K562 (cell line): ENCODE measurements at regions not wholly inside any gene's neighbourhood (a gene's known extent, or its start where the extent isn't known, plus 50 kb on each side); places are given as distances from the start of the nearest gene placed in this dataset.

Experiments
- ATAC-seq: fragments of 200-7000 bp; cut with Tn5 transposase; 3 replicates; pipeline ENCODE4 v1.9.1; 2020; ENCODE audit warnings: moderate library complexity
- BruUV-seq: library from RNA; stranded (reverse); fragments of 400-500 nt; replicated peaks from 2 replicates; lab custom pipeline; 2021; lab: Mats Ljungman, UMichigan
- CTCF ChIA-PET: fragments of 300-600 bp; formaldehyde crosslinking; extraction: SDS; loops from one replicate; lab custom pipeline; 2021; ENCODE audit warnings: low intra/inter-chr PET ratio; lab: Yijun Ruan, JAX
- POLR2A ChIA-PET: fragments of 300-600, 350-650 bp; sonication (Branson Sonifier 250); formaldehyde crosslinking; extraction: SDS; loops from one replicate; lab custom pipeline; 2021; ENCODE audit warnings: antibody characterized with exemption, inconsistent platforms; lab: Yijun Ruan, JAX
- DNase-seq, 4 experiments: peaks; one replicate each; pipeline versions ENCODE4 v3.0.0 to v3.0.0-alpha.2; 2011 to 2018; ENCODE audit warnings: low spot score in 3 of 4, mixed read lengths in 3 of 4; ENCODE audit errors: extremely low read depth in 1 of 4
- FAIRE-seq: peaks from 2 replicates; lab custom pipeline; 2011; peaks lifted over from hg19 to GRCh38; lab: Jason Lieb, UNC
- H2AFZ ChIP-seq: 2 replicates; pipeline ENCODE4 v1.6.0; 2011; ENCODE audit warnings: low read depth, low read length, control low read depth, inconsistent platforms
- H3K27ac ChIP-seq: fragments of 200-600 bp; 3 replicates; pipeline ENCODE4 v1.8.0; 2011; ENCODE audit warnings: low read depth, mild to moderate bottlenecking, control low read depth, inconsistent platforms, low read length, moderate library complexity, mixed read lengths; ENCODE audit errors: extremely low read depth
- H3K27me3 ChIP-seq, 2 experiments: fragments of 300-600 bp in 1 of 2; 2 replicates in 1 of 2; 3 replicates in 1 of 2; pipeline versions ENCODE4 v1.6.0 to v1.8.0; 2011; ENCODE audit warnings: inconsistent platforms in 2 of 2, low read length in 2 of 2, mild to moderate bottlenecking in 1 of 2, mixed read lengths in 1 of 2, moderate library complexity in 1 of 2; ENCODE audit not compliant: control insufficient read depth in 2 of 2, insufficient read depth in 2 of 2
- H3K36me3 ChIP-seq: fragments of 300-600 bp; 3 replicates; pipeline ENCODE4 v1.8.0; 2011; ENCODE audit warnings: mild to moderate bottlenecking, low read length, inconsistent platforms; ENCODE audit not compliant: control insufficient read depth, insufficient read depth
- H3K4me1 ChIP-seq, 2 experiments: fragments of 200-600 bp in 1 of 2; replicated peaks in 1 of 2; 2 replicates in 1 of 2; 3 replicates in 1 of 2; pipeline versions ENCODE4 v1.5.1 to v1.8.0; 2011; ENCODE audit warnings: inconsistent platforms in 2 of 2, low read length in 2 of 2, mild to moderate bottlenecking in 1 of 2, mixed read lengths in 1 of 2, moderate library complexity in 1 of 2; ENCODE audit not compliant: control insufficient read depth in 2 of 2, insufficient read depth in 2 of 2
- H3K4me2 ChIP-seq: 2 replicates; pipeline ENCODE4 v1.6.1; 2011; ENCODE audit warnings: low read length, control low read depth, inconsistent platforms, mixed read lengths; ENCODE audit not compliant: insufficient read depth
- H3K4me3 ChIP-seq: fragments of 200-600 bp; sonication (generic), shearing (Covaris generic); 2 replicates; pipeline ENCODE4 v1.5.1; 2016; ENCODE audit warnings: control low read depth, inconsistent platforms
- H3K79me2 ChIP-seq: fragments of 200-600 bp; 3 replicates; pipeline ENCODE4 v1.8.0; 2011; ENCODE audit warnings: low read length, inconsistent platforms; ENCODE audit not compliant: control insufficient read depth, insufficient read depth
- H3K9ac ChIP-seq, 2 experiments: 2 replicates each; pipeline versions ENCODE4 v1.6.0 to v1.6.1; 2011; ENCODE audit warnings: low read depth in 2 of 2, low read length in 2 of 2, control low read depth in 1 of 2, inconsistent platforms in 1 of 2, mild to moderate bottlenecking in 1 of 2, mixed read lengths in 1 of 2; ENCODE audit not compliant: insufficient read depth in 1 of 2
- H3K9me1 ChIP-seq: one replicate; pipeline ENCODE4 v1.6.0; 2011; ENCODE audit warnings: inconsistent platforms, mild to moderate bottlenecking, low read length, moderate library complexity; ENCODE audit not compliant: control insufficient read depth, insufficient read depth
- H3K9me3 ChIP-seq: replicated peaks from 2 replicates; pipeline ENCODE4 v1.5.1; 2011; ENCODE audit warnings: low read depth, low read length, inconsistent platforms; ENCODE audit not compliant: control insufficient read depth, insufficient read depth
- H4K20me1 ChIP-seq: replicated peaks from 2 replicates; pipeline ENCODE4 v1.6.1; 2011; ENCODE audit warnings: low read length, inconsistent platforms, mixed read lengths; ENCODE audit not compliant: control insufficient read depth, insufficient read depth
- HEY1 ChIP-seq: fragments of 250-450 bp; sonication (Bioruptor Pico); IDR thresholded peaks from 2 replicates; pipeline ENCODE4 v1.5.0; 2020; ENCODE audit warnings: mild to moderate bottlenecking, moderate library complexity, borderline replicate concordance
- MAZ ChIP-seq, 2 experiments: fragments of 450-650 bp in 1 of 2; sonication (generic) in 1 of 2; formaldehyde crosslinking; IDR thresholded peaks in 1 of 2; conservative IDR thresholded peaks in 1 of 2; 2 replicates each; pipeline versions ENCODE4 v1.4.0 to v1.5.0; 2020; ENCODE audit warnings: mild to moderate bottlenecking in 1 of 2, missing genetic modification reagents in 1 of 2
- RFX5 ChIP-seq: IDR thresholded peaks from 2 replicates; pipeline ENCODE4 v1.6.1; 2011; ENCODE audit warnings: low read depth, mild to moderate bottlenecking, improper control_type of control experiment, low read length
- SRSF7 ChIP-seq: fragments of 200-400 bp; formaldehyde crosslinking; optimal IDR thresholded peaks from 2 replicates; pipeline ENCODE3; 2017; ENCODE audit warnings: mild to moderate bottlenecking, low read depth, low read length
- WGBS: fragments of 100-300 bp; shearing (Covaris generic); methylation state at CpG from one replicate; pipeline ENCODE4 v1.1.6; 2016; ENCODE audit warnings: low coverage, mixed read lengths; ENCODE audit not compliant: insufficient coverage; ENCODE audit errors: missing lambda C conversion rate; 5-methylcytosine and 5-hydroxymethylcytosine counted together
- in situ Hi-C: fragments of 300-500 bp; cut with MboI; formaldehyde crosslinking; loops from 4 replicates; pipeline ENCODE4 v1.15.0; 2018; ENCODE audit warnings: inconsistent platforms, mixed read lengths
- intact Hi-C: fragments of 100-400 bp; cut with micrococcal nuclease; formaldehyde crosslinking; loops from 2 replicates; pipeline ENCODE4 v1.14.2; 2022
- TF ChIP-seq, protein P1 (sequence below): fragments of 450-650 bp; IDR thresholded peaks from 2 replicates; pipeline ENCODE4 v1.6.1; 2017; ENCODE audit warnings: antibody characterized with exemption, mild to moderate bottlenecking

- no peaks in the 10 kb centered on the region for H3K79me2 ChIP-seq
- no peak overlapping the region for H3K4me2 ChIP-seq
- H3K36me3 ChIP-seq: no peaks in the 10 kb centered on the region
- no peaks in the 10 kb centered on the region for H3K27me3 ChIP-seq
- CTCF ChIA-PET: no interaction called here
- intact Hi-C loops (no loop called here), in situ Hi-C loops (no loop called here)
- BruUV-seq: no TSS peak
- no peaks in the 10 kb centered on the region for H4K20me1 ChIP-seq
- no peak overlapping the region for H2AFZ ChIP-seq
- TF ChIP-seq MAZ (CRISPR knock-in tag; conservative IDR thresholded peaks at IDR 0.05 in 1 of 2, IDR thresholded peaks at IDR 0.05 in 1 of 2) (no peak), SRSF7 (no peak), HEY1 (no peak), RFX5 (no peak)
- TF ChIP-seq, protein P1, sequence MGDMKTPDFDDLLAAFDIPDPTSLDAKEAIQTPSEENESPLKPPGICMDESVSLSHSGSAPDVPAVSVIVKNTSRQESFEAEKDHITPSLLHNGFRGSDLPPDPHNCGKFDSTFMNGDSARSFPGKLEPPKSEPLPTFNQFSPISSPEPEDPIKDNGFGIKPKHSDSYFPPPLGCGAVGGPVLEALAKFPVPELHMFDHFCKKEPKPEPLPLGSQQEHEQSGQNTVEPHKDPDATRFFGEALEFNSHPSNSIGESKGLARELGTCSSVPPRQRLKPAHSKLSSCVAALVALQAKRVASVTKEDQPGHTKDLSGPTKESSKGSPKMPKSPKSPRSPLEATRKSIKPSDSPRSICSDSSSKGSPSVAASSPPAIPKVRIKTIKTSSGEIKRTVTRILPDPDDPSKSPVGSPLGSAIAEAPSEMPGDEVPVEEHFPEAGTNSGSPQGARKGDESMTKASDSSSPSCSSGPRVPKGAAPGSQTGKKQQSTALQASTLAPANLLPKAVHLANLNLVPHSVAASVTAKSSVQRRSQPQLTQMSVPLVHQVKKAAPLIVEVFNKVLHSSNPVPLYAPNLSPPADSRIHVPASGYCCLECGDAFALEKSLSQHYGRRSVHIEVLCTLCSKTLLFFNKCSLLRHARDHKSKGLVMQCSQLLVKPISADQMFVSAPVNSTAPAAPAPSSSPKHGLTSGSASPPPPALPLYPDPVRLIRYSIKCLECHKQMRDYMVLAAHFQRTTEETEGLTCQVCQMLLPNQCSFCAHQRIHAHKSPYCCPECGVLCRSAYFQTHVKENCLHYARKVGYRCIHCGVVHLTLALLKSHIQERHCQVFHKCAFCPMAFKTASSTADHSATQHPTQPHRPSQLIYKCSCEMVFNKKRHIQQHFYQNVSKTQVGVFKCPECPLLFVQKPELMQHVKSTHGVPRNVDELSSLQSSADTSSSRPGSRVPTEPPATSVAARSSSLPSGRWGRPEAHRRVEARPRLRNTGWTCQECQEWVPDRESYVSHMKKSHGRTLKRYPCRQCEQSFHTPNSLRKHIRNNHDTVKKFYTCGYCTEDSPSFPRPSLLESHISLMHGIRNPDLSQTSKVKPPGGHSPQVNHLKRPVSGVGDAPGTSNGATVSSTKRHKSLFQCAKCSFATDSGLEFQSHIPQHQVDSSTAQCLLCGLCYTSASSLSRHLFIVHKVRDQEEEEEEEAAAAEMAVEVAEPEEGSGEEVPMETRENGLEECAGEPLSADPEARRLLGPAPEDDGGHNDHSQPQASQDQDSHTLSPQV: no peak
- H3K4me1 ChIP-seq: no peaks in the 10 kb centered on the region
- no peaks in the 10 kb centered on the region for H3K9me1 ChIP-seq
- no peak overlapping the region for H3K27ac ChIP-seq
- no peak overlapping the region for H3K4me3 ChIP-seq
- ATAC-seq (no peak), FAIRE-seq (no peak), DNase-seq (no peak)
- WGBS: 2% methylated on average over 4 of the region's 4 CpGs
- no peak overlapping the region for H3K9ac ChIP-seq
- no peaks in the 10 kb centered on the region for H3K9me3 ChIP-seq
- POLR2A ChIA-PET: no interaction called here
These were observed 621.8 kb downstream of the CDH26 start for GRCh38 chr20:60579941-60580515.
